ENCODE measurements at regions not wholly inside any gene's neighbourhood (a gene's known extent, or its start where the extent isn't known, plus 50 kb on each side); places are given as distances from the start of the nearest gene placed in this dataset.

- H3K9me2 ChIP-seq (replicated peaks; ENCODE audit: low read depth, low read length) = no peaks in the 10 kb centered on the region
- TF ChIP-seq EZH2phosphoT487 (IDR thresholded peaks at IDR 0.05; ENCODE audit: borderline replicate concordance) (no peak), CTCF (conservative IDR thresholded peaks at IDR 0.05; ENCODE audit: low read length) (no peak)
- no peak overlapping the region for H3K4me2 ChIP-seq (ENCODE audit: low read depth, low read length, poor library complexity, severe bottlenecking)
- H3K36me3 ChIP-seq (ENCODE audit: insufficient read depth, low read length) = no peaks in the 10 kb centered on the region
- H3K9ac ChIP-seq (ENCODE audit: low read depth, low read length, poor library complexity, severe bottlenecking) = no peak overlapping the region
- no peaks in the 10 kb centered on the region for H3K27me3 ChIP-seq (ENCODE audit: insufficient read depth, low read length, poor library complexity, severe bottlenecking)
- H2AFZ ChIP-seq (ENCODE audit: low read length) = no peak overlapping the region
- no peaks in the 10 kb centered on the region for H3K79me2 ChIP-seq (ENCODE audit: insufficient read depth, low read length)
- H3K9me3 ChIP-seq (ENCODE audit: insufficient read depth, low read depth, low read length) = no peaks in the 10 kb centered on the region
- no peaks in the 10 kb centered on the region for H3K4me1 ChIP-seq (ENCODE audit: insufficient read depth, low read length, poor library complexity, severe bottlenecking)
- no peaks in the 10 kb centered on the region for H3F3A ChIP-seq (ENCODE audit: low read depth)
- no peaks in the 10 kb centered on the region for H4K20me1 ChIP-seq (ENCODE audit: insufficient read depth, low read length, poor library complexity, severe bottlenecking)
- H3K4me3 ChIP-seq (ENCODE audit: low read length, poor library complexity, severe bottlenecking) = no peak overlapping the region
Observed at GRCh38 chr9:113818391-113818790, 57.7 kb upstream of the ZNF618 start.

GRCh38 chr9:113822315-113822714 lies 53.8 kb upstream of the ZNF618 start:
- TF ChIP-seq EZH2phosphoT487 (IDR thresholded peaks at IDR 0.05; ENCODE audit: borderline replicate concordance) (no peak), CTCF (conservative IDR thresholded peaks at IDR 0.05; ENCODE audit: low read length) (no peak)
- no peak overlapping the region for H3K9ac ChIP-seq (ENCODE audit: low read depth, low read length, poor library complexity, severe bottlenecking)
- no peaks in the 10 kb centered on the region for H3K9me2 ChIP-seq (replicated peaks; ENCODE audit: low read depth, low read length)
- no peaks in the 10 kb centered on the region for H3K4me1 ChIP-seq (ENCODE audit: insufficient read depth, low read length, poor library complexity, severe bottlenecking)
- H3K36me3 ChIP-seq (ENCODE audit: insufficient read depth, low read length) = no peaks in the 10 kb centered on the region
- no peaks in the 10 kb centered on the region for H3K9me3 ChIP-seq (ENCODE audit: insufficient read depth, low read depth, low read length)
- no peak overlapping the region for H3K4me3 ChIP-seq (ENCODE audit: low read length, poor library complexity, severe bottlenecking)
- no peaks in the 10 kb centered on the region for H3F3A ChIP-seq (ENCODE audit: low read depth)
- no peaks in the 10 kb centered on the region for H4K20me1 ChIP-seq (ENCODE audit: insufficient read depth, low read length, poor library complexity, severe bottlenecking)
- H2AFZ ChIP-seq (ENCODE audit: low read length) = no peak overlapping the region
- H3K27me3 ChIP-seq (ENCODE audit: insufficient read depth, low read length, poor library complexity, severe bottlenecking) = no peaks in the 10 kb centered on the region
- H3K79me2 ChIP-seq (ENCODE audit: insufficient read depth, low read length) = no peaks in the 10 kb centered on the region
- no peak overlapping the region for H3K4me2 ChIP-seq (ENCODE audit: low read depth, low read length, poor library complexity, severe bottlenecking)

- TF ChIP-seq EZH2phosphoT487 (IDR thresholded peaks at IDR 0.05; ENCODE audit: borderline replicate concordance) (no peak), CTCF (conservative IDR thresholded peaks at IDR 0.05; ENCODE audit: low read length) (no peak)
Observed at GRCh38 chr9:113823421-113823820, 52.7 kb upstream of the ZNF618 start.

More at GRCh38 chr9:113823421-113823820, 52.7 kb upstream of the ZNF618 start:
- no peak overlapping the region for H3K4me3 ChIP-seq (ENCODE audit: low read length, poor library complexity, severe bottlenecking)
- no peak overlapping the region for H2AFZ ChIP-seq (ENCODE audit: low read length)
- no peaks in the 10 kb centered on the region for H4K20me1 ChIP-seq (ENCODE audit: insufficient read depth, low read length, poor library complexity, severe bottlenecking)
- no peaks in the 10 kb centered on the region for H3F3A ChIP-seq (ENCODE audit: low read depth)
- no peaks in the 10 kb centered on the region for H3K9me3 ChIP-seq (ENCODE audit: insufficient read depth, low read depth, low read length)
- H3K79me2 ChIP-seq (ENCODE audit: insufficient read depth, low read length) = no peaks in the 10 kb centered on the region
- H3K9me2 ChIP-seq (replicated peaks; ENCODE audit: low read depth, low read length) = no peaks in the 10 kb centered on the region
- no peaks in the 10 kb centered on the region for H3K36me3 ChIP-seq (ENCODE audit: insufficient read depth, low read length)
- no peaks in the 10 kb centered on the region for H3K27me3 ChIP-seq (ENCODE audit: insufficient read depth, low read length, poor library complexity, severe bottlenecking)
- H3K4me1 ChIP-seq (ENCODE audit: insufficient read depth, low read length, poor library complexity, severe bottlenecking) = no peaks in the 10 kb centered on the region
- no peak overlapping the region for H3K9ac ChIP-seq (ENCODE audit: low read depth, low read length, poor library complexity, severe bottlenecking)
- H3K4me2 ChIP-seq (ENCODE audit: low read depth, low read length, poor library complexity, severe bottlenecking) = no peak overlapping the region
